K562 (cell line): ENCODE measurements at regions not wholly inside any gene's neighbourhood (a gene's known extent, or its start where the extent isn't known, plus 50 kb on each side); places are given as distances from the start of the nearest gene placed in this dataset.

ENCODE experiments used
- ASH1L ChIP-seq: fragments of 450-650 bp; IDR thresholded peaks from 2 replicates; pipeline ENCODE4 v1.6.1; 2018; ENCODE audit warnings: borderline replicate concordance, mild to moderate bottlenecking, low read depth; ENCODE audit not compliant: partially characterized antibody
- CXXC5 ChIP-seq: fragments of 250-450 bp; sonication (Bioruptor Pico); IDR thresholded peaks from 2 replicates; pipeline ENCODE4 v1.8.0; 2022; ENCODE audit warnings: inconsistent platforms, mild to moderate bottlenecking, moderate library complexity
- MAFF ChIP-seq: IDR thresholded peaks from 2 replicates; pipeline ENCODE4 v1.6.1; 2012; ENCODE audit warnings: low read length, improper control_type of control experiment
- MYNN ChIP-seq, 2 experiments: sonication (generic); formaldehyde crosslinking in 1 of 2; IDR thresholded peaks; 2 replicates each; pipeline versions ENCODE4 v1.5.0 to v1.6.1; 2016 to 2020; ENCODE audit warnings: antibody characterized with exemption in 1 of 2, missing genetic modification reagents in 1 of 2
- RB1 ChIP-seq: fragments of 450-650 bp; IDR thresholded peaks from 2 replicates; pipeline ENCODE4 v1.6.1; 2017; ENCODE audit warnings: low read depth, mild to moderate bottlenecking
- RNF2 ChIP-seq: sonication (generic); IDR thresholded peaks from 2 replicates; pipeline ENCODE4 v1.6.1; 2016
- SMAD4 ChIP-seq: fragments of 250-450 bp; sonication (Bioruptor Pico); conservative IDR thresholded peaks from 2 replicates; pipeline ENCODE4 v1.8.0; 2021; ENCODE audit warnings: inconsistent platforms, mild to moderate bottlenecking, moderate library complexity
- TAF1 ChIP-seq: IDR thresholded peaks from 2 replicates; pipeline ENCODE4 v1.6.1; 2011; ENCODE audit warnings: mild to moderate bottlenecking, low read length, moderate library complexity; ENCODE audit not compliant: insufficient read depth, control insufficient read depth, severe bottlenecking; ENCODE audit errors: extremely low read depth
- UBTF ChIP-seq, 2 experiments: IDR thresholded peaks; 2 replicates each; pipeline ENCODE4 v1.6.1; 2012; ENCODE audit warnings: improper control_type of control experiment in 2 of 2, low read depth in 2 of 2, low read length in 2 of 2, borderline replicate concordance in 1 of 2
- YY1 ChIP-seq, 3 experiments: IDR thresholded peaks; 2 replicates each; pipeline ENCODE4 v1.6.1; 2011; ENCODE audit warnings: low read length in 2 of 3, mild to moderate bottlenecking in 2 of 3, moderate library complexity in 2 of 3, borderline replicate concordance in 1 of 3, control low read depth in 1 of 3, low read depth in 1 of 3; ENCODE audit not compliant: insufficient read depth in 3 of 3, insufficient replicate concordance in 2 of 3, control insufficient read depth in 1 of 3, insufficient read length in 1 of 3; ENCODE audit errors: extremely low read depth in 1 of 3
- ZBTB8A ChIP-seq: fragments of 450-650 bp; IDR thresholded peaks from 2 replicates; pipeline ENCODE4 v1.6.1; 2018; ENCODE audit warnings: mild to moderate bottlenecking, moderate library complexity; ENCODE audit not compliant: partially characterized antibody
- ZC3H4 ChIP-seq: sonication (generic); formaldehyde crosslinking; IDR thresholded peaks from 2 replicates; pipeline ENCODE4 v1.9.0; 2021; ENCODE audit warnings: missing genetic modification reagents, borderline replicate concordance
- ZKSCAN1 ChIP-seq: fragments of 150-350 bp; IDR thresholded peaks from 2 replicates; pipeline ENCODE4 v1.6.1; 2016; ENCODE audit warnings: low read depth, low read length
- ZNF41 ChIP-seq: fragments of 250-450 bp; sonication (Bioruptor Pico); conservative IDR thresholded peaks from 2 replicates; pipeline ENCODE4 v1.4.0; 2020; ENCODE audit warnings: mild to moderate bottlenecking
- TF ChIP-seq, protein P1 (sequence below): fragments of 450-650 bp; IDR thresholded peaks from 2 replicates; pipeline ENCODE4 v1.7.0; 2016; ENCODE audit warnings: borderline replicate concordance
- TF ChIP-seq, protein P2 (sequence below): fragments of 150-350 bp; conservative IDR thresholded peaks from 2 replicates; pipeline ENCODE4 v1.6.1; 2014; ENCODE audit warnings: low read length
- TF ChIP-seq, protein P3 (sequence below): fragments of 250-450 bp; sonication (Bioruptor Pico); IDR thresholded peaks from 2 replicates; pipeline ENCODE4 v1.8.0; 2021; ENCODE audit warnings: moderate library complexity, mild to moderate bottlenecking, inconsistent platforms

DNA sequence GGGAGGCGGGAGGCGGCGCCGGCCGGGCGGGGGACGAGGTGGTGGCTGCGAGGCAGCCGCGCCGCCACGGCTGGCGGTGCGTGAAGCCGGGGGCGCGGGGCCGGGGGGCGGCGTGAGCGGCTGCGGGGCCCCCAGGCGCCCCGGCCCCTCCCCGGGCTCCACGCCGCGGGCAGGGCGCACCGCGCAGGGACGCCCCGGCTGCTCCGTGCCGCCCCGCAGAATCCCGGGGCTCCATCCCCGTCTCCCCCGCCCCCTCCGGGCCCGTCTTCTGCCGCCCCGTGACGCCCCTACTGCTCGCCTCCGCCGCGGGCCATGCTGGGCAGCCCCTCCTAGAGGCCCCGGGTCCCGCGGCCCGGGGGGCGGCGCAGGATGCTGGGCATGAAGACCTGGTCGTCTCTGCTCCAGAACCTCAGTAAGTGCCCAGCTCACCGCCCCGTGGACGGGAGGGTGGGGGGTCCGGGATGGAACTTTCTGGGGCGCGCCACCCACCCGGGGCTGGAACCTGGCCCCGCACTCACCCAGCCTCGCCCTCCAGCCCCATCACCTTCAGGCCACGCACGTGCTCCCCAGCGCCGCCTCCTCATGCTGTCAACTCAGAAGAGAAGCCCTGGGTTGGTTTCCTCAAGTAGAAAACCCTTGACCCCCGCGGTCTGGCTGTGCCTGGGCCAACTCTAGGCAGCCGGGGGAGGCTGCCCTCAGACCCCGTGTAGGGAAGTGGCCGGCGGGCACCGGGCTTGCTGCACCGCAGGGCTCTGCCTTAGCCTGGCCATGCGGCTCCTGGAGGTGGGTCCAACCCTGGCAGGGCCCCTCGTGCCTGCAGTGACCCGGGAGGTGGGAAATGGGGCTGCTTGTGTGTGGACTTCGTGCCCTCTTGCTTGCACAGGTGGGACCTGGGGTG is 150.2 kb upstream of the GSE1 start (continued):
- TF ChIP-seq, protein P1, sequence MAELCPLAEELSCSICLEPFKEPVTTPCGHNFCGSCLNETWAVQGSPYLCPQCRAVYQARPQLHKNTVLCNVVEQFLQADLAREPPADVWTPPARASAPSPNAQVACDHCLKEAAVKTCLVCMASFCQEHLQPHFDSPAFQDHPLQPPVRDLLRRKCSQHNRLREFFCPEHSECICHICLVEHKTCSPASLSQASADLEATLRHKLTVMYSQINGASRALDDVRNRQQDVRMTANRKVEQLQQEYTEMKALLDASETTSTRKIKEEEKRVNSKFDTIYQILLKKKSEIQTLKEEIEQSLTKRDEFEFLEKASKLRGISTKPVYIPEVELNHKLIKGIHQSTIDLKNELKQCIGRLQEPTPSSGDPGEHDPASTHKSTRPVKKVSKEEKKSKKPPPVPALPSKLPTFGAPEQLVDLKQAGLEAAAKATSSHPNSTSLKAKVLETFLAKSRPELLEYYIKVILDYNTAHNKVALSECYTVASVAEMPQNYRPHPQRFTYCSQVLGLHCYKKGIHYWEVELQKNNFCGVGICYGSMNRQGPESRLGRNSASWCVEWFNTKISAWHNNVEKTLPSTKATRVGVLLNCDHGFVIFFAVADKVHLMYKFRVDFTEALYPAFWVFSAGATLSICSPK = no peak
- TF ChIP-seq RB1 (no peak), UBTF (IDR thresholded peaks at IDR 0.05; ENCODE audit: borderline replicate concordance in 1 of 2, low read depth in 2 of 2, low read length in 2 of 2) (no peak), ZNF41 (CRISPR knock-in tag) (no peak), CXXC5 (CRISPR knock-in tag) (peak; percentile 67), TAF1 (no peak), RNF2 (0 out of 2 replicates have a peak, but pooled peaks have one; percentile 19), YY1 (IDR thresholded peaks at IDR 0.05; ENCODE audit: borderline replicate concordance in 1 of 3, control insufficient read depth in 1 of 3, extremely low read depth in 1 of 3, insufficient read depth in 3 of 3, insufficient read length in 1 of 3, insufficient replicate concordance in 2 of 3, low read depth in 1 of 3, low read length in 2 of 3) (peak in 1 of 3 experiments; percentile 13), ZKSCAN1 (no peak), ASH1L (no peak), ZC3H4 (CRISPR knock-in tag) (no peak), MYNN (IDR thresholded peaks at IDR 0.05) (no peak), MYNN (CRISPR knock-in tag; IDR thresholded peaks at IDR 0.05) (no peak), SMAD4 (CRISPR knock-in tag) (no peak), MAFF (no peak), ZBTB8A (no peak)
- TF ChIP-seq, protein P2, sequence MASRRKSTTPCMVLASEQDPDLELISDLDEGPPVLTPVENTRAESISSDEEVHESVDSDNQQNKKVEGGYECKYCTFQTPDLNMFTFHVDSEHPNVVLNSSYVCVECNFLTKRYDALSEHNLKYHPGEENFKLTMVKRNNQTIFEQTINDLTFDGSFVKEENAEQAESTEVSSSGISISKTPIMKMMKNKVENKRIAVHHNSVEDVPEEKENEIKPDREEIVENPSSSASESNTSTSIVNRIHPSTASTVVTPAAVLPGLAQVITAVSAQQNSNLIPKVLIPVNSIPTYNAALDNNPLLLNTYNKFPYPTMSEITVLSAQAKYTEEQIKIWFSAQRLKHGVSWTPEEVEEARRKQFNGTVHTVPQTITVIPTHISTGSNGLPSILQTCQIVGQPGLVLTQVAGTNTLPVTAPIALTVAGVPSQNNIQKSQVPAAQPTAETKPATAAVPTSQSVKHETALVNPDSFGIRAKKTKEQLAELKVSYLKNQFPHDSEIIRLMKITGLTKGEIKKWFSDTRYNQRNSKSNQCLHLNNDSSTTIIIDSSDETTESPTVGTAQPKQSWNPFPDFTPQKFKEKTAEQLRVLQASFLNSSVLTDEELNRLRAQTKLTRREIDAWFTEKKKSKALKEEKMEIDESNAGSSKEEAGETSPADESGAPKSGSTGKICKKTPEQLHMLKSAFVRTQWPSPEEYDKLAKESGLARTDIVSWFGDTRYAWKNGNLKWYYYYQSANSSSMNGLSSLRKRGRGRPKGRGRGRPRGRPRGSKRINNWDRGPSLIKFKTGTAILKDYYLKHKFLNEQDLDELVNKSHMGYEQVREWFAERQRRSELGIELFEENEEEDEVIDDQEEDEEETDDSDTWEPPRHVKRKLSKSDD = no peak
- TF ChIP-seq, protein P3, sequence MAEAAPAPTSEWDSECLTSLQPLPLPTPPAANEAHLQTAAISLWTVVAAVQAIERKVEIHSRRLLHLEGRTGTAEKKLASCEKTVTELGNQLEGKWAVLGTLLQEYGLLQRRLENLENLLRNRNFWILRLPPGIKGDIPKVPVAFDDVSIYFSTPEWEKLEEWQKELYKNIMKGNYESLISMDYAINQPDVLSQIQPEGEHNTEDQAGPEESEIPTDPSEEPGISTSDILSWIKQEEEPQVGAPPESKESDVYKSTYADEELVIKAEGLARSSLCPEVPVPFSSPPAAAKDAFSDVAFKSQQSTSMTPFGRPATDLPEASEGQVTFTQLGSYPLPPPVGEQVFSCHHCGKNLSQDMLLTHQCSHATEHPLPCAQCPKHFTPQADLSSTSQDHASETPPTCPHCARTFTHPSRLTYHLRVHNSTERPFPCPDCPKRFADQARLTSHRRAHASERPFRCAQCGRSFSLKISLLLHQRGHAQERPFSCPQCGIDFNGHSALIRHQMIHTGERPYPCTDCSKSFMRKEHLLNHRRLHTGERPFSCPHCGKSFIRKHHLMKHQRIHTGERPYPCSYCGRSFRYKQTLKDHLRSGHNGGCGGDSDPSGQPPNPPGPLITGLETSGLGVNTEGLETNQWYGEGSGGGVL = no peak
